Activated CD4-positive, alpha-beta T cell treated with anti-CD3 and anti-CD28 coated beads, Interleukin-2, amount 10 ng/mL, durations not matched to agents 7 days and 5 days (primary cell): ENCODE measurements at regions not wholly inside any gene's neighbourhood (a gene's known extent, or its start where the extent isn't known, plus 50 kb on each side); places are given as distances from the start of the nearest gene placed in this dataset.

Experiments
- CTCF ChIA-PET: fragments of 350-600 bp; sonication (Branson Sonifier 250); formaldehyde crosslinking; loops from one replicate; lab custom pipeline; 2021; ENCODE audit warnings: antibody characterized with exemption; lab: Charles Lee
- POLR2A ChIA-PET: fragments of 350-600 bp; sonication (Branson Sonifier 250); formaldehyde crosslinking; loops from one replicate; lab custom pipeline; 2021; ENCODE audit warnings: antibody characterized with exemption; lab: Charles Lee
- DNase-seq: peaks from one replicate; pipeline ENCODE4 v3.0.0-alpha.2; 2020
- H3K27ac Mint-ChIP-seq: one replicate; pipeline ENCODE4 v1.8.0; 2021; ENCODE audit warnings: mild to moderate bottlenecking, moderate library complexity, mixed read lengths
- H3K27me3 Mint-ChIP-seq: one replicate; pipeline ENCODE4 v1.8.0; 2021; ENCODE audit warnings: mixed read lengths
- H3K36me3 Mint-ChIP-seq: one replicate; pipeline ENCODE4 v1.8.0; 2021; ENCODE audit warnings: low read depth, mixed read lengths
- H3K4me1 Mint-ChIP-seq: one replicate; pipeline ENCODE4 v1.8.0; 2021; ENCODE audit warnings: mixed read lengths
- H3K4me3 Mint-ChIP-seq: one replicate; pipeline ENCODE4 v1.8.0; 2021; ENCODE audit warnings: mild to moderate bottlenecking, moderate library complexity, mixed read lengths
- H3K9me3 Mint-ChIP-seq: one replicate; pipeline ENCODE4 v1.8.0; 2021; ENCODE audit warnings: mixed read lengths

- no peaks in the 10 kb centered on the region for H3K36me3 Mint-ChIP-seq
- DNase-seq, result no peak
- H3K4me3 Mint-ChIP-seq, result no peak overlapping the region
- CTCF ChIA-PET, result interaction anchor here (1.2 kb wide), 1 partner anchor 17 kb away, joined by 3 read pairs; no protein-coding TSS in a partner anchor
- no peak overlapping the region for H3K27ac Mint-ChIP-seq
- H3K4me1 Mint-ChIP-seq, result no peaks in the 10 kb centered on the region
- H3K9me3 Mint-ChIP-seq, result no peaks in the 10 kb centered on the region
- H3K27me3 Mint-ChIP-seq, result peaks cover 46% of the 10 kb centered on the region
- POLR2A ChIA-PET, result no interaction called here
These were observed 102.9 kb upstream of the SIRPA start for GRCh38 chr20:1792274-1792673.

- H3K4me3 Mint-ChIP-seq, result no peak overlapping the region
- H3K4me1 Mint-ChIP-seq, result no peaks in the 10 kb centered on the region
- no peak overlapping the region for H3K27ac Mint-ChIP-seq
- H3K27me3 Mint-ChIP-seq, result peaks cover 54% of the 10 kb centered on the region
- POLR2A ChIA-PET, result no interaction called here
- no peak for DNase-seq
- no peaks in the 10 kb centered on the region for H3K36me3 Mint-ChIP-seq
- CTCF ChIA-PET, result no interaction called here
- H3K9me3 Mint-ChIP-seq, result no peaks in the 10 kb centered on the region
These were observed 104.8 kb upstream of the SIRPA start for GRCh38 chr20:1790386-1790785.

GRCh38 chr20:1788044-1788443 lies 107.2 kb upstream of the SIRPA start:
- CTCF ChIA-PET, result no interaction called here
- no peak overlapping the region for H3K4me3 Mint-ChIP-seq
- no peaks in the 10 kb centered on the region for H3K9me3 Mint-ChIP-seq
- no peak for DNase-seq
- no peak overlapping the region for H3K27ac Mint-ChIP-seq
- POLR2A ChIA-PET, result no interaction called here
- no peaks in the 10 kb centered on the region for H3K36me3 Mint-ChIP-seq
- peaks cover 49% of the 10 kb centered on the region for H3K27me3 Mint-ChIP-seq
- no peaks in the 10 kb centered on the region for H3K4me1 Mint-ChIP-seq

- peaks cover 43% of the 10 kb centered on the region for H3K27me3 Mint-ChIP-seq
- no peak for DNase-seq
- ChIA-PET CTCF (interaction anchor here (2.0 kb wide), 1 partner anchor 9 kb away, joined by 6 read pairs; no protein-coding TSS in a partner anchor), POLR2A (no interaction called here)
- H3K9me3 Mint-ChIP-seq, result no peaks in the 10 kb centered on the region
- H3K4me1 Mint-ChIP-seq, result no peaks in the 10 kb centered on the region
- H3K27ac Mint-ChIP-seq, result no peak overlapping the region
- no peak overlapping the region for H3K4me3 Mint-ChIP-seq
- H3K36me3 Mint-ChIP-seq, result no peaks in the 10 kb centered on the region
These were observed 108.7 kb upstream of the SIRPA start for GRCh38 chr20:1786486-1786885.

- no peak for DNase-seq
- Mint-ChIP-seq H3K9me3 (no peaks in the 10 kb centered on the region), H3K4me3 (no peak overlapping the region), H3K27me3 (peaks cover 39% of the 10 kb centered on the region), H3K36me3 (no peaks in the 10 kb centered on the region), H3K4me1 (no peaks in the 10 kb centered on the region), H3K27ac (no peak overlapping the region)
- ChIA-PET CTCF (interaction anchor here (1.6 kb wide), 1 partner anchor 10 kb away, joined by 3 read pairs; no protein-coding TSS in a partner anchor), POLR2A (no interaction called here)
These were observed 110.6 kb upstream of the SIRPA start for GRCh38 chr20:1784586-1784985.

GRCh38 chr20:1783245-1783644 lies 112.0 kb upstream of the SIRPA start:
- CTCF ChIA-PET, result no interaction called here
- H3K36me3 Mint-ChIP-seq, result no peaks in the 10 kb centered on the region
- H3K4me3 Mint-ChIP-seq, result no peak overlapping the region
- DNase-seq, result no peak
- peaks cover 29% of the 10 kb centered on the region for H3K27me3 Mint-ChIP-seq
- H3K4me1 Mint-ChIP-seq, result no peaks in the 10 kb centered on the region
- H3K9me3 Mint-ChIP-seq, result no peaks in the 10 kb centered on the region
- POLR2A ChIA-PET, result no interaction called here
- H3K27ac Mint-ChIP-seq, result no peak overlapping the region

- Mint-ChIP-seq H3K9me3 (no peaks in the 10 kb centered on the region), H3K27me3 (peaks cover 21% of the 10 kb centered on the region), H3K36me3 (no peaks in the 10 kb centered on the region), H3K4me3 (no peak overlapping the region), H3K4me1 (peaks cover 4% of the 10 kb centered on the region), H3K27ac (no peak overlapping the region)
- ChIA-PET CTCF (no interaction called here), POLR2A (no interaction called here)
- no peak for DNase-seq
These were observed 113.0 kb upstream of the SIRPA start for GRCh38 chr20:1782181-1782580.

- ChIA-PET POLR2A (no interaction called here), CTCF (interaction anchor here (0.6 kb wide), 1 partner anchor 313 kb away, joined by 3 read pairs; the partner anchor contains the start of gene NSFL1C)
- Mint-ChIP-seq H3K4me1 (peaks cover 13% of the 10 kb centered on the region), H3K27ac (no peak overlapping the region), H3K36me3 (no peaks in the 10 kb centered on the region), H3K4me3 (no peak overlapping the region), H3K9me3 (no peaks in the 10 kb centered on the region), H3K27me3 (peaks cover 8% of the 10 kb centered on the region)
- no peak for DNase-seq
These were observed 115.6 kb upstream of the SIRPA start for GRCh38 chr20:1779567-1779966.

GRCh38 chr20:1778338-1778737 lies 116.9 kb upstream of the SIRPA start:
- no peak for DNase-seq
- H3K4me1 Mint-ChIP-seq, result peaks cover 13% of the 10 kb centered on the region
- no peak overlapping the region for H3K27ac Mint-ChIP-seq
- H3K36me3 Mint-ChIP-seq, result no peaks in the 10 kb centered on the region
- no peak overlapping the region for H3K4me3 Mint-ChIP-seq
- ChIA-PET CTCF (interaction anchor here (1.2 to 2.0 kb wide), 2 partner anchors 20 kb away, joined by 3 to 7 read pairs; no protein-coding TSS in a partner anchor), POLR2A (no interaction called here)
- H3K9me3 Mint-ChIP-seq, result no peaks in the 10 kb centered on the region
- H3K27me3 Mint-ChIP-seq, result peaks cover 5% of the 10 kb centered on the region

- Mint-ChIP-seq H3K9me3 (no peaks in the 10 kb centered on the region), H3K27me3 (peaks cover 5% of the 10 kb centered on the region), H3K27ac (no peak overlapping the region), H3K4me1 (peaks cover 13% of the 10 kb centered on the region), H3K4me3 (peak overlapping the region; percentile 69), H3K36me3 (no peaks in the 10 kb centered on the region)
- no peak for DNase-seq
- ChIA-PET CTCF (interaction anchor here (0.6 to 2.0 kb wide), 23 partner anchors 9 to 319 kb away, joined by 3 to 17 read pairs (median 4); partner anchors contain the start of genes NSFL1C and SIRPD), POLR2A (no interaction called here)
These were observed 117.8 kb upstream of the SIRPA start for GRCh38 chr20:1777476-1777820.

GRCh38 chr20:1776681-1777475 lies 118.3 kb upstream of the SIRPA start:
- Mint-ChIP-seq H3K9me3 (no peaks in the 10 kb centered on the region), H3K36me3 (no peaks in the 10 kb centered on the region), H3K27me3 (peaks cover 5% of the 10 kb centered on the region), H3K27ac (peak overlapping the region; percentile 71), H3K4me3 (peak overlapping the region; percentile 69), H3K4me1 (peaks cover 13% of the 10 kb centered on the region)
- peak; percentile 81 for DNase-seq
- POLR2A ChIA-PET, result no interaction called here
- CTCF ChIA-PET, result interaction anchor here (0.6 to 2.0 kb wide), 27 partner anchors 9 to 318 kb away, joined by 3 to 17 read pairs (median 4); partner anchors contain the start of genes NSFL1C and SIRPD

GRCh38 chr20:1775117-1775516 lies 117.5 kb upstream of the SIRPG start:
- DNase-seq, result no peak
- Mint-ChIP-seq H3K4me3 (no peak overlapping the region), H3K27ac (no peak overlapping the region), H3K4me1 (peaks cover 13% of the 10 kb centered on the region), H3K36me3 (no peaks in the 10 kb centered on the region), H3K27me3 (peaks cover 5% of the 10 kb centered on the region), H3K9me3 (no peaks in the 10 kb centered on the region)
- CTCF ChIA-PET, result interaction anchor here (0.7 kb wide), 1 partner anchor 30 kb away, joined by 3 read pairs; no protein-coding TSS in a partner anchor
- POLR2A ChIA-PET, result no interaction called here

GRCh38 chr20:1774479-1774878 lies 116.9 kb upstream of the SIRPG start:
- ChIA-PET POLR2A (no interaction called here), CTCF (no interaction called here)
- Mint-ChIP-seq H3K9me3 (no peaks in the 10 kb centered on the region), H3K27me3 (peaks cover 5% of the 10 kb centered on the region), H3K27ac (no peak overlapping the region), H3K4me1 (peaks cover 13% of the 10 kb centered on the region), H3K4me3 (no peak overlapping the region), H3K36me3 (no peaks in the 10 kb centered on the region)
- no peak for DNase-seq
